Caco-2 (cell line): ENCODE measurements at regions not wholly inside any gene's neighbourhood (a gene's known extent, or its start where the extent isn't known, plus 50 kb on each side); places are given as distances from the start of the nearest gene placed in this dataset.

ENCODE experiments used
- BruUV-seq: library from RNA; stranded (reverse); fragments of 400-500 nt; replicated peaks from 2 replicates; lab custom pipeline; 2021; lab: Mats Ljungman, UMichigan
- CTCF ChIA-PET: fragments of 300-600 bp; sonication (Branson Sonifier 250); formaldehyde crosslinking; loops from one replicate; lab custom pipeline; 2022; ENCODE audit warnings: antibody characterized with exemption; lab: Charles Lee
- POLR2A ChIA-PET: fragments of 300-600 bp; sonication (Branson Sonifier 250); formaldehyde crosslinking; loops from one replicate; lab custom pipeline; 2022; ENCODE audit warnings: antibody characterized with exemption; lab: Charles Lee
- DNase-seq, 2 experiments: peaks; one replicate each; pipeline versions ENCODE4 v3.0.0 to v3.0.0-alpha.2; 2020 to 2022
- H3K27me3 ChIP-seq: replicated peaks from 2 replicates; pipeline ENCODE4 v1.6.0; 2011; ENCODE audit warnings: low read length; ENCODE audit not compliant: control insufficient read depth, insufficient read depth
- H3K36me3 ChIP-seq: 2 replicates; pipeline ENCODE4 v1.5.1; 2011; ENCODE audit warnings: low read length; ENCODE audit not compliant: control insufficient read depth, insufficient read depth
- H3K4me1 ChIP-seq: fragments of 250-450 bp; sonication (Bioruptor Pico); 2 replicates; pipeline ENCODE4 v1.5.1; 2020; ENCODE audit warnings: mild to moderate bottlenecking
- H3K4me3 ChIP-seq: 2 replicates; pipeline ENCODE4 v1.5.1; 2011; ENCODE audit warnings: low read depth, mild to moderate bottlenecking, control low read depth, low read length
- H3K9me3 ChIP-seq: fragments of 250-450 bp; sonication (Bioruptor Pico); 2 replicates; pipeline ENCODE4 v1.5.1; 2020; ENCODE audit warnings: mild to moderate bottlenecking, moderate library complexity
- H3K27ac Mint-ChIP-seq: one replicate; pipeline ENCODE4 v1.8.0; 2022; ENCODE audit warnings: mixed read lengths; ENCODE audit not compliant: unreplicated experiment
- H3K27me3 Mint-ChIP-seq: one replicate; pipeline ENCODE4 v1.8.0; 2022; ENCODE audit warnings: mixed read lengths; ENCODE audit not compliant: insufficient read depth, unreplicated experiment
- H3K36me3 Mint-ChIP-seq: one replicate; pipeline ENCODE4 v1.8.0; 2022; ENCODE audit warnings: mild to moderate bottlenecking, mixed read lengths; ENCODE audit not compliant: insufficient read depth, unreplicated experiment
- H3K4me1 Mint-ChIP-seq: one replicate; pipeline ENCODE4 v1.8.0; 2022; ENCODE audit warnings: low read depth, mixed read lengths; ENCODE audit not compliant: unreplicated experiment
- H3K4me3 Mint-ChIP-seq: one replicate; pipeline ENCODE4 v1.8.0; 2022; ENCODE audit warnings: mild to moderate bottlenecking, moderate library complexity, mixed read lengths; ENCODE audit not compliant: unreplicated experiment
- H3K9me3 Mint-ChIP-seq: one replicate; pipeline ENCODE4 v1.8.0; 2022; ENCODE audit warnings: mixed read lengths; ENCODE audit not compliant: unreplicated experiment
- CTCF ChIP-seq, 2 experiments: fragments of 200-600 bp in 1 of 2; IDR thresholded peaks; 1 replicate in 1 of 2; 2 replicates in 1 of 2; pipeline versions ENCODE4 v1.5.1 to v1.8.0; 2011 to 2022; ENCODE audit warnings: antibody characterized with exemption in 1 of 2, control low read depth in 1 of 2, inconsistent platforms in 1 of 2, low read depth in 1 of 2, low read length in 1 of 2, mild to moderate bottlenecking in 1 of 2, moderate library complexity in 1 of 2; ENCODE audit not compliant: insufficient read depth in 1 of 2, severe bottlenecking in 1 of 2, unreplicated experiment in 1 of 2
- intact Hi-C: fragments of 100-400 bp; cut with micrococcal nuclease; formaldehyde crosslinking; loops from one replicate; pipeline ENCODE4 v1.10.0; 2022; ENCODE audit not compliant: unreplicated experiment

- Histone ChIP-seq H3K4me1 (no peaks in the 10 kb centered on the region), H3K4me3 (no peak overlapping the region), H3K9me3 (peaks cover 21% of the 10 kb centered on the region), H3K27me3 (no peaks in the 10 kb centered on the region), H3K36me3 (no peaks in the 10 kb centered on the region)
- ChIA-PET CTCF (no interaction called here), POLR2A (no interaction called here)
- BruUV-seq, result no TSS peak
- no peak for TF ChIP-seq CTCF (IDR thresholded peaks at IDR 0.05; ENCODE audit: insufficient read depth in 1 of 2, low read depth in 1 of 2, low read length in 1 of 2, severe bottlenecking in 1 of 2, unreplicated experiment in 1 of 2)
- intact Hi-C loops, result no loop called here
- H3K9me3 Mint-ChIP-seq, result peaks cover 14% of the 10 kb centered on the region
- H3K27ac Mint-ChIP-seq, result no peak overlapping the region
- peaks cover 3% of the 10 kb centered on the region for H3K27me3 Mint-ChIP-seq
- H3K4me3 Mint-ChIP-seq, result no peak overlapping the region
- DNase-seq, result no peak
- no peaks in the 10 kb centered on the region for H3K4me1 Mint-ChIP-seq
- no peaks in the 10 kb centered on the region for H3K36me3 Mint-ChIP-seq
These were observed 250.5 kb downstream of the ARHGAP12 start for GRCh38 chr10:31678139-31678536.

- Mint-ChIP-seq H3K27me3 (peaks cover 5% of the 10 kb centered on the region), H3K27ac (no peak overlapping the region), H3K9me3 (peaks cover 10% of the 10 kb centered on the region), H3K36me3 (no peaks in the 10 kb centered on the region), H3K4me3 (no peak overlapping the region), H3K4me1 (no peaks in the 10 kb centered on the region)
- no peak for DNase-seq
- Histone ChIP-seq H3K4me3 (no peak overlapping the region), H3K36me3 (no peaks in the 10 kb centered on the region), H3K27me3 (no peaks in the 10 kb centered on the region), H3K4me1 (no peaks in the 10 kb centered on the region), H3K9me3 (peaks cover 16% of the 10 kb centered on the region; the same call in 1 of the 2 replicates)
- ChIA-PET CTCF (no interaction called here), POLR2A (no interaction called here)
- BruUV-seq, result no TSS peak
- intact Hi-C loops, result no loop called here
- no peak for TF ChIP-seq CTCF (IDR thresholded peaks at IDR 0.05; ENCODE audit: insufficient read depth in 1 of 2, low read depth in 1 of 2, low read length in 1 of 2, severe bottlenecking in 1 of 2, unreplicated experiment in 1 of 2)
These were observed 251.2 kb downstream of the ARHGAP12 start for GRCh38 chr10:31677195-31678138.

- no peaks in the 10 kb centered on the region for H3K36me3 Mint-ChIP-seq
- CTCF ChIA-PET, result no interaction called here
- no peak overlapping the region for H3K4me3 Mint-ChIP-seq
- H3K9me3 Mint-ChIP-seq, result peaks cover 10% of the 10 kb centered on the region
- H3K27me3 Mint-ChIP-seq, result peaks cover 12% of the 10 kb centered on the region
- POLR2A ChIA-PET, result no interaction called here
- no peak for TF ChIP-seq CTCF (IDR thresholded peaks at IDR 0.05; ENCODE audit: insufficient read depth in 1 of 2, low read depth in 1 of 2, low read length in 1 of 2, severe bottlenecking in 1 of 2, unreplicated experiment in 1 of 2)
- H3K4me1 ChIP-seq, result no peaks in the 10 kb centered on the region
- no peaks in the 10 kb centered on the region for H3K36me3 ChIP-seq
- peaks cover 14% of the 10 kb centered on the region; the same call in 1 of the 2 replicates for H3K9me3 ChIP-seq
- no peaks in the 10 kb centered on the region for H3K27me3 ChIP-seq
- no peaks in the 10 kb centered on the region for H3K4me1 Mint-ChIP-seq
- no peak for DNase-seq
- no peak overlapping the region for H3K27ac Mint-ChIP-seq
- intact Hi-C loops, result no loop called here
- BruUV-seq, result no TSS peak
- no peak overlapping the region for H3K4me3 ChIP-seq
These were observed 252.9 kb downstream of the ARHGAP12 start for GRCh38 chr10:31675726-31676125.
